OCI-LY7 (cell line): ENCODE measurements at regions not wholly inside any gene's neighbourhood (a gene's known extent, or its start where the extent isn't known, plus 50 kb on each side); places are given as distances from the start of the nearest gene placed in this dataset.

Source experiments
- CTCF ChIP-seq: fragments of 200-600 bp; sonication (generic); conservative IDR thresholded peaks from 2 replicates; pipeline ENCODE4 v1.5.1; 2014; ENCODE audit warnings: mild to moderate bottlenecking, antibody characterized with exemption, low read length, moderate library complexity, mixed read lengths
- EZH2phosphoT487 ChIP-seq: fragments of 200-600 bp; sonication (generic); IDR thresholded peaks from 2 replicates; pipeline ENCODE4 v1.6.1; 2018; ENCODE audit warnings: low read depth, borderline replicate concordance, mild to moderate bottlenecking, mixed run types, antibody characterized with exemption, low read length, moderate library complexity, mixed read lengths

- TF ChIP-seq CTCF (no peak), EZH2phosphoT487 (no peak)
These were observed 53.0 kb upstream of the SIMC1 start for GRCh38 chr5:176185133-176185733.
